Esophagus squamous epithelium (tissue), 4 donors: ENCODE measurements at regions not wholly inside any gene's neighbourhood (a gene's known extent, or its start where the extent isn't known, plus 50 kb on each side); places are given as distances from the start of the nearest gene placed in this dataset.

Experiments used
- CTCF ChIP-seq, 6 experiments: fragments of 450-650 bp in 4 of 6; fragments of 200-600 bp in 2 of 6; sonication (generic) in 2 of 6; IDR thresholded peaks; one replicate each; pipeline ENCODE4 v1.5.1; 2016 to 2019; ENCODE audit warnings: antibody characterized with exemption in 6 of 6, mild to moderate bottlenecking in 4 of 6, moderate library complexity in 4 of 6
- POLR2A ChIP-seq, 4 donors: fragments of 450-650 bp; IDR thresholded peaks; one replicate each; pipeline ENCODE4 v1.6.1; 2017; ENCODE audit warnings: antibody characterized with exemption in 4 of 4, mild to moderate bottlenecking in 4 of 4, moderate library complexity in 3 of 4

- TF ChIP-seq CTCF (IDR thresholded peaks at IDR 0.05) = no peak
- no peak for TF ChIP-seq POLR2A (IDR thresholded peaks at IDR 0.05)
Observed at GRCh38 chr1:112061901-112062320, 72.4 kb upstream of the KCND3 start.
